Esophagus muscularis mucosa (tissue), 4 donors: ENCODE measurements at regions not wholly inside any gene's neighbourhood (a gene's known extent, or its start where the extent isn't known, plus 50 kb on each side); places are given as distances from the start of the nearest gene placed in this dataset.

ENCODE experiments used
- CTCF ChIP-seq, 3 experiments: fragments of 200-600 bp in 2 of 3; fragments of 450-650 bp in 1 of 3; sonication (generic) in 2 of 3; IDR thresholded peaks; one replicate each; pipeline ENCODE4 v1.5.1; 2017 to 2019; ENCODE audit warnings: antibody characterized with exemption in 3 of 3, mild to moderate bottlenecking in 2 of 3, moderate library complexity in 1 of 3
- EP300 ChIP-seq: sonication (generic); formaldehyde crosslinking; IDR thresholded peaks from one replicate; pipeline ENCODE4 v1.6.1; 2017; ENCODE audit warnings: antibody characterized with exemption
- POLR2A ChIP-seq: fragments of 450-650 bp; IDR thresholded peaks from one replicate; pipeline ENCODE4 v1.6.1; 2017; ENCODE audit warnings: antibody characterized with exemption, moderate library complexity, mild to moderate bottlenecking, low read depth

GRCh38 chr1:172951730-172952365 lies 98.9 kb downstream of the TNFSF18 start:
- TF ChIP-seq POLR2A (no peak), CTCF (IDR thresholded peaks at IDR 0.05) (no peak), EP300 (no peak)
